DND-41 (cell line): ENCODE measurements at regions not wholly inside any gene's neighbourhood (a gene's known extent, or its start where the extent isn't known, plus 50 kb on each side); places are given as distances from the start of the nearest gene placed in this dataset.

Experiments used
- ATAC-seq: fragments of 200-7000 bp; cut with Tn5 transposase; 3 replicates; pipeline ENCODE4 v1.9.1; 2021; ENCODE audit warnings: low read depth; ENCODE audit not compliant: insufficient read depth
- DNase-seq: peaks from one replicate; pipeline ENCODE4 v3.0.0-alpha.2; 2020
- H2AFZ ChIP-seq: 2 replicates; pipeline ENCODE4 v1.6.0; 2012; ENCODE audit warnings: low read depth, low read length
- H3K27ac ChIP-seq: 2 replicates; pipeline ENCODE4 v1.5.1; 2012; ENCODE audit warnings: low read length, inconsistent platforms
- H3K27me3 ChIP-seq: fragments of 200-600 bp; sonication (generic); 2 replicates; pipeline ENCODE4 v1.6.0; 2012; ENCODE audit warnings: low read length, mild to moderate bottlenecking, inconsistent platforms; ENCODE audit not compliant: insufficient read depth, poor library complexity
- H3K36me3 ChIP-seq: 2 replicates; pipeline ENCODE4 v1.5.1; 2012; ENCODE audit warnings: low read length, inconsistent platforms; ENCODE audit not compliant: insufficient read depth
- H3K4me1 ChIP-seq: 2 replicates; pipeline ENCODE4 v1.5.1; 2012; ENCODE audit warnings: mild to moderate bottlenecking, low read length; ENCODE audit not compliant: insufficient read depth
- H3K4me2 ChIP-seq: 2 replicates; pipeline ENCODE4 v1.6.0; 2012; ENCODE audit warnings: mild to moderate bottlenecking, moderate library complexity, low read length, inconsistent platforms; ENCODE audit not compliant: insufficient read depth
- H3K4me3 ChIP-seq, 2 experiments: fragments of 200-600 bp in 1 of 2; shearing (Covaris generic) in 1 of 2; 2 replicates each; pipeline ENCODE4 v1.5.1; 2012 to 2016; ENCODE audit warnings: inconsistent platforms in 2 of 2, low read length in 2 of 2, mild to moderate bottlenecking in 2 of 2, low read depth in 1 of 2, moderate library complexity in 1 of 2
- H3K79me2 ChIP-seq: 2 replicates; pipeline ENCODE4 v1.6.0; 2012; ENCODE audit warnings: low read length, inconsistent platforms; ENCODE audit not compliant: insufficient read depth
- H3K9ac ChIP-seq: 2 replicates; pipeline ENCODE4 v1.6.0; 2012; ENCODE audit warnings: low read depth, mild to moderate bottlenecking, inconsistent platforms, low read length, moderate library complexity
- H3K9me3 ChIP-seq: 2 replicates; pipeline ENCODE4 v1.5.1; 2012; ENCODE audit warnings: low read length, moderate library complexity, mild to moderate bottlenecking, inconsistent platforms; ENCODE audit not compliant: insufficient read depth, severe bottlenecking
- H4K20me1 ChIP-seq: 2 replicates; pipeline ENCODE4 v1.6.0; 2012; ENCODE audit warnings: low read length; ENCODE audit not compliant: insufficient read depth
- CTCF ChIP-seq: IDR thresholded peaks from 2 replicates; pipeline ENCODE4 v1.5.1; 2012; ENCODE audit warnings: borderline replicate concordance, low read length, moderate library complexity, mild to moderate bottlenecking; ENCODE audit not compliant: poor library complexity, severe bottlenecking; ENCODE audit errors: extremely low read depth
- EZH2 ChIP-seq: IDR thresholded peaks from 3 replicates; pipeline ENCODE4 v1.6.1; 2012; ENCODE audit warnings: borderline replicate concordance, low read depth, mild to moderate bottlenecking, moderate library complexity, low read length, inconsistent platforms; ENCODE audit not compliant: severe bottlenecking

GRCh38 chr1:173420330-173420806, 56.8 kb upstream of the PRDX6 start:
- no peaks in the 10 kb centered on the region for H3K9me3 ChIP-seq
- no peaks in the 10 kb centered on the region for H3K27me3 ChIP-seq
- ATAC-seq (peak; percentile 94), DNase-seq (peak; percentile 71)
- peaks cover 4% of the 10 kb centered on the region; the same call in 1 of the 2 replicates for H3K4me1 ChIP-seq
- TF ChIP-seq CTCF = peak; percentile 97
- TF ChIP-seq EZH2 = no peak
- H3K79me2 ChIP-seq = no peaks in the 10 kb centered on the region
- H3K36me3 ChIP-seq = 0 out of 2 replicates have a peak, but pooled peaks cover 3% of the 10 kb centered on the region
- peak overlapping the region; percentile 55 for H3K27ac ChIP-seq
- no peaks in the 10 kb centered on the region for H4K20me1 ChIP-seq
- H3K4me2 ChIP-seq = no peak overlapping the region
- H3K9ac ChIP-seq = no peak overlapping the region
- H2AFZ ChIP-seq = peak overlapping the region; percentile 61; the same call in 1 of the 2 replicates
- no peak overlapping the region for H3K4me3 ChIP-seq

- no peak overlapping the region for H2AFZ ChIP-seq
- no peak for DNase-seq
- no peaks in the 10 kb centered on the region for H4K20me1 ChIP-seq
- H3K9ac ChIP-seq = no peak overlapping the region
- TF ChIP-seq EZH2 = no peak
- no peaks in the 10 kb centered on the region for H3K9me3 ChIP-seq
- no peak overlapping the region for H3K4me2 ChIP-seq
- no peak for ATAC-seq
- no peak overlapping the region for H3K27ac ChIP-seq
- no peak overlapping the region for H3K4me3 ChIP-seq
- peaks cover 4% of the 10 kb centered on the region; the same call in 1 of the 2 replicates for H3K4me1 ChIP-seq
- H3K27me3 ChIP-seq = no peaks in the 10 kb centered on the region
- H3K36me3 ChIP-seq = no peaks in the 10 kb centered on the region
- H3K79me2 ChIP-seq = no peaks in the 10 kb centered on the region
Measured at GRCh38 chr1:173421286-173421685, 55.8 kb upstream of the PRDX6 start.

- Histone ChIP-seq H3K4me3 (no peak overlapping the region), H2AFZ (no peak overlapping the region), H3K4me1 (peaks cover 4% of the 10 kb centered on the region; the same call in 1 of the 2 replicates), H4K20me1 (no peaks in the 10 kb centered on the region), H3K9me3 (no peaks in the 10 kb centered on the region), H3K27ac (no peak overlapping the region), H3K4me2 (no peak overlapping the region), H3K9ac (no peak overlapping the region), H3K36me3 (no peaks in the 10 kb centered on the region), H3K79me2 (no peaks in the 10 kb centered on the region), H3K27me3 (no peaks in the 10 kb centered on the region)
- TF ChIP-seq EZH2 (no peak), CTCF (no peak)
- ATAC-seq (no peak), DNase-seq (no peak)
Measured at GRCh38 chr1:173421789-173422188, 55.3 kb upstream of the PRDX6 start.

- TF ChIP-seq CTCF (no peak), EZH2 (no peak)
- H3K9me3 ChIP-seq = no peaks in the 10 kb centered on the region
- no peak overlapping the region for H3K9ac ChIP-seq
- H3K4me1 ChIP-seq = peaks cover 4% of the 10 kb centered on the region; the same call in 1 of the 2 replicates
- DNase-seq (no peak), ATAC-seq (no peak)
- no peaks in the 10 kb centered on the region for H3K79me2 ChIP-seq
- H3K27ac ChIP-seq = no peak overlapping the region
- H3K36me3 ChIP-seq = no peaks in the 10 kb centered on the region
- no peak overlapping the region for H3K4me2 ChIP-seq
- H4K20me1 ChIP-seq = no peaks in the 10 kb centered on the region
- H3K4me3 ChIP-seq = no peak overlapping the region
- H2AFZ ChIP-seq = no peak overlapping the region
- H3K27me3 ChIP-seq = no peaks in the 10 kb centered on the region
Measured at GRCh38 chr1:173422456-173422976, 54.6 kb upstream of the PRDX6 start.
